HepG2 (cell line): ENCODE measurements at regions not wholly inside any gene's neighbourhood (a gene's known extent, or its start where the extent isn't known, plus 50 kb on each side); places are given as distances from the start of the nearest gene placed in this dataset.

Source experiments
- ATAC-seq: fragments of 200-7000 bp; cut with Tn5 transposase; 3 replicates; pipeline ENCODE4 v1.9.1; 2020; ENCODE audit warnings: mild to moderate bottlenecking, moderate library complexity
- BruUV-seq: library from RNA; stranded (reverse); fragments of 400-500 nt; replicated peaks from 2 replicates; lab custom pipeline; 2021; lab: Mats Ljungman, UMichigan
- CTCF ChIA-PET: fragments of 300-600 bp; formaldehyde crosslinking; extraction: SDS; loops from one replicate; lab custom pipeline; 2021; ENCODE audit warnings: low total read pairs, inconsistent platforms, low intra/inter-chr PET ratio; lab: Yijun Ruan, JAX
- POLR2A ChIA-PET: fragments of 350-600 bp; sonication (Branson Sonifier 250); formaldehyde crosslinking; loops from one replicate; lab custom pipeline; 2020; ENCODE audit warnings: antibody characterized with exemption, inconsistent platforms; lab: Yijun Ruan, JAX
- DNase-seq: peaks from one replicate; pipeline ENCODE4 v3.0.0-alpha.2; 2015; ENCODE audit warnings: low spot score
- FAIRE-seq: peaks from 3 replicates; lab custom pipeline; 2011; peaks lifted over from hg19 to GRCh38; lab: Jason Lieb, UNC
- H2AFZ ChIP-seq: one replicate; pipeline ENCODE4 v1.6.1; 2011; ENCODE audit warnings: low read length, inconsistent platforms
- H3K27ac ChIP-seq: fragments of 300-600 bp; 3 replicates; pipeline ENCODE4 v1.8.0; 2011; ENCODE audit warnings: mixed run types, mild to moderate bottlenecking, mixed read lengths, low read length, inconsistent platforms; ENCODE audit not compliant: insufficient read depth; ENCODE audit errors: extremely low read length
- H3K27me3 ChIP-seq, 2 experiments: fragments of 200-600 bp in 1 of 2; 2 replicates in 1 of 2; 3 replicates in 1 of 2; pipeline versions ENCODE4 v1.6.0 to v1.8.0; 2011; ENCODE audit warnings: low read length in 2 of 2, mild to moderate bottlenecking in 2 of 2, moderate library complexity in 2 of 2, inconsistent platforms in 1 of 2; ENCODE audit not compliant: insufficient read depth in 2 of 2, control insufficient read depth in 1 of 2
- H3K36me3 ChIP-seq, 2 experiments: fragments of 200-600 bp in 1 of 2; replicated peaks in 1 of 2; 2 replicates in 1 of 2; 3 replicates in 1 of 2; pipeline versions ENCODE4 v1.5.1 to v1.8.0; 2011; ENCODE audit warnings: low read length in 2 of 2, inconsistent platforms in 1 of 2; ENCODE audit not compliant: insufficient read depth in 2 of 2, control insufficient read depth in 1 of 2
- H3K4me1 ChIP-seq: 2 replicates; pipeline ENCODE4 v1.5.1; 2012; ENCODE audit warnings: low read length, inconsistent platforms; ENCODE audit not compliant: insufficient read depth
- H3K4me2 ChIP-seq: 2 replicates; pipeline ENCODE4 v1.6.0; 2011; ENCODE audit warnings: low read depth, low read length, inconsistent platforms
- H3K4me3 ChIP-seq, 3 experiments: fragments of 200-600 bp in 1 of 3; sonication (generic), shearing (Covaris generic) in 1 of 3; replicated peaks in 1 of 3; 2 replicates each; pipeline ENCODE4 v1.5.1; 2011 to 2016; ENCODE audit warnings: low read length in 3 of 3, inconsistent platforms in 2 of 3, low read depth in 2 of 3, mild to moderate bottlenecking in 2 of 3, control low read depth in 1 of 3, mixed read lengths in 1 of 3; ENCODE audit not compliant: insufficient read depth in 1 of 3
- H3K79me2 ChIP-seq: one replicate; pipeline ENCODE4 v1.6.1; 2011; ENCODE audit warnings: low read length, inconsistent platforms; ENCODE audit not compliant: insufficient read depth
- H3K9ac ChIP-seq: 2 replicates; pipeline ENCODE4 v1.6.0; 2011; ENCODE audit warnings: mild to moderate bottlenecking, low read depth, low read length, inconsistent platforms; ENCODE audit not compliant: insufficient read depth
- H3K9me3 ChIP-seq: 2 replicates; pipeline ENCODE4 v1.5.1; 2012; ENCODE audit warnings: mild to moderate bottlenecking, low read length
- H4K20me1 ChIP-seq: 2 replicates; pipeline ENCODE4 v1.6.0; 2011; ENCODE audit warnings: inconsistent platforms, mild to moderate bottlenecking, low read length, moderate library complexity; ENCODE audit not compliant: insufficient read depth
- CBX5 ChIP-seq: sonication (generic); formaldehyde crosslinking; IDR thresholded peaks from 2 replicates; pipeline ENCODE4 v1.4.0; 2020; ENCODE audit warnings: missing genetic modification reagents, borderline replicate concordance
- GLI4 ChIP-seq: sonication (generic); formaldehyde crosslinking; IDR thresholded peaks from 2 replicates; pipeline ENCODE4 v1.5.1; 2020; ENCODE audit warnings: missing genetic modification reagents, mild to moderate bottlenecking, moderate library complexity, borderline replicate concordance
- IKZF4 ChIP-seq: sonication (generic); formaldehyde crosslinking; IDR thresholded peaks from 2 replicates; pipeline ENCODE4 v1.5.1; 2020; ENCODE audit warnings: borderline replicate concordance, mild to moderate bottlenecking, low read depth, missing genetic modification reagents; ENCODE audit errors: not compliant biosample characterization
- KLF13 ChIP-seq: sonication (generic); formaldehyde crosslinking; IDR thresholded peaks from 2 replicates; pipeline ENCODE4 v1.4.0; 2020; ENCODE audit warnings: mild to moderate bottlenecking, missing genetic modification reagents
- MTF2 ChIP-seq: sonication (generic); formaldehyde crosslinking; IDR thresholded peaks from 2 replicates; pipeline ENCODE4 v1.5.0; 2020; ENCODE audit warnings: missing genetic modification reagents, borderline replicate concordance
- SKIL ChIP-seq: sonication (generic); formaldehyde crosslinking; IDR thresholded peaks from 2 replicates; pipeline ENCODE4 v1.8.0; 2022; ENCODE audit warnings: missing genetic modification reagents, mild to moderate bottlenecking, moderate library complexity, borderline replicate concordance
- TGIF2 ChIP-seq: IDR thresholded peaks from 2 replicates; pipeline ENCODE4 v1.6.1; 2016; ENCODE audit warnings: control low read depth, missing compliant biosample characterization
- YEATS2 ChIP-seq: sonication (generic); formaldehyde crosslinking; IDR thresholded peaks from 2 replicates; pipeline ENCODE4 v1.4.0; 2020; ENCODE audit warnings: missing genetic modification reagents, borderline replicate concordance
- ZBTB38 ChIP-seq: sonication (generic); formaldehyde crosslinking; IDR thresholded peaks from 2 replicates; pipeline ENCODE4 v1.5.1; 2020; ENCODE audit warnings: mild to moderate bottlenecking, missing genetic modification reagents
- ZNF205 ChIP-seq: IDR thresholded peaks from 2 replicates; pipeline ENCODE4 v1.6.1; 2018; ENCODE audit warnings: missing biosample characterization, missing genetic modification reagents
- ZNF333 ChIP-seq: sonication (generic); formaldehyde crosslinking; IDR thresholded peaks from 2 replicates; pipeline ENCODE4 v1.4.0; 2020; ENCODE audit warnings: mild to moderate bottlenecking, missing genetic modification reagents, borderline replicate concordance
- ZNF335 ChIP-seq: sonication (generic); formaldehyde crosslinking; IDR thresholded peaks from 2 replicates; pipeline ENCODE4 v1.4.0; 2020; ENCODE audit warnings: missing genetic modification reagents
- ZNF580 ChIP-seq: IDR thresholded peaks from 2 replicates; pipeline ENCODE4 v1.6.1; 2016; ENCODE audit warnings: low read depth, borderline replicate concordance
- ZNF629 ChIP-seq: sonication (generic); formaldehyde crosslinking; conservative IDR thresholded peaks from 2 replicates; pipeline ENCODE4 v1.5.0; 2020; ENCODE audit warnings: missing genetic modification reagents
- WGBS: methylation state at CpG from one replicate; pipeline ENCODE4 v1.1.6; 2017; ENCODE audit warnings: low lambda C conversion rate; 5-methylcytosine and 5-hydroxymethylcytosine counted together
- in situ Hi-C: cut with HindIII; loops from 2 replicates; pipeline ENCODE4 v1.10.0; 2017; ENCODE audit warnings: low pct_unique_long_range_greater_than_20kb; ENCODE audit not compliant: extremely low pct_ligation_motif_present
- intact Hi-C: fragments of 100-400 bp; cut with micrococcal nuclease; formaldehyde crosslinking; loops from one replicate; pipeline ENCODE4 v1.10.0; 2022; ENCODE audit not compliant: unreplicated experiment

- WGBS: 9% methylated on average over 1 of the region's 1 CpG
Measured at GRCh38 chr9:106602344-106602743, 260.6 kb upstream of the ZNF462 start.

GRCh38 chr9:106613250-106613737 lies 249.7 kb upstream of the ZNF462 start:
- H4K20me1 ChIP-seq: no peaks in the 10 kb centered on the region
- H3K4me1 ChIP-seq: no peaks in the 10 kb centered on the region
- H3K4me2 ChIP-seq: no peak overlapping the region
- H3K27me3 ChIP-seq: no peaks in the 10 kb centered on the region
- in situ Hi-C loops (no loop called here), intact Hi-C loops (no loop called here)
- H3K27ac ChIP-seq: no peak overlapping the region
- no peak overlapping the region for H3K4me3 ChIP-seq
- no peaks in the 10 kb centered on the region for H3K36me3 ChIP-seq
- no peaks in the 10 kb centered on the region for H3K79me2 ChIP-seq
- ATAC-seq (no peak), FAIRE-seq (no peak), DNase-seq (no peak)
- 36% methylated on average over 2 of the region's 3 CpGs for WGBS
- no peak overlapping the region for H2AFZ ChIP-seq
- H3K9ac ChIP-seq: no peak overlapping the region
- no TSS peak for BruUV-seq
- no peaks in the 10 kb centered on the region for H3K9me3 ChIP-seq
- ChIA-PET POLR2A (no interaction called here), CTCF (no interaction called here)
- TF ChIP-seq TGIF2 (CRISPR knock-in tag) (no peak), MTF2 (CRISPR knock-in tag) (no peak), GLI4 (no peak), ZNF335 (CRISPR knock-in tag) (no peak), ZNF580 (CRISPR knock-in tag) (no peak), CBX5 (CRISPR knock-in tag) (no peak), IKZF4 (CRISPR knock-in tag) (no peak), KLF13 (CRISPR knock-in tag) (no peak), ZNF629 (CRISPR knock-in tag) (no peak), ZBTB38 (CRISPR knock-in tag) (no peak), ZNF205 (CRISPR knock-in tag) (no peak), YEATS2 (CRISPR knock-in tag) (no peak)

More at GRCh38 chr9:106602344-106602743, 260.6 kb upstream of the ZNF462 start:
- POLR2A ChIA-PET: no interaction called here
- H3K27ac ChIP-seq: no peak overlapping the region
- TF ChIP-seq ZNF333 (CRISPR knock-in tag) (no peak), SKIL (CRISPR knock-in tag) (no peak)
- H3K9ac ChIP-seq: no peak overlapping the region
- H3K36me3 ChIP-seq: no peaks in the 10 kb centered on the region
- H3K4me1 ChIP-seq: no peaks in the 10 kb centered on the region
- no peaks in the 10 kb centered on the region for H3K27me3 ChIP-seq
- DNase-seq (no peak), ATAC-seq (no peak), FAIRE-seq (no peak)
- no TSS peak for BruUV-seq
- in situ Hi-C loops: no loop called here
- no peaks in the 10 kb centered on the region for H4K20me1 ChIP-seq
- H3K4me2 ChIP-seq: no peak overlapping the region
- no peaks in the 10 kb centered on the region for H3K79me2 ChIP-seq
- H2AFZ ChIP-seq: no peak overlapping the region
- H3K9me3 ChIP-seq: no peaks in the 10 kb centered on the region
- H3K4me3 ChIP-seq: no peak overlapping the region
- CTCF ChIA-PET: no interaction called here
- intact Hi-C loops: no loop called here
